IMR-90 (cell line): ENCODE measurements at regions not wholly inside any gene's neighbourhood (a gene's known extent, or its start where the extent isn't known, plus 50 kb on each side); places are given as distances from the start of the nearest gene placed in this dataset.

Experiments used
- ATAC-seq: fragments of 200-7000 bp; cut with Tn5 transposase; 2 replicates; pipeline ENCODE4 v1.9.1; 2020; ENCODE audit warnings: low read depth, mild to moderate bottlenecking, moderate library complexity
- BruUV-seq: library from RNA; stranded (reverse); fragments of 400-500 nt; replicated peaks from 2 replicates; lab custom pipeline; 2021; lab: Mats Ljungman, UMichigan
- CTCF ChIA-PET: fragments of 300-600 bp; formaldehyde crosslinking; extraction: SDS; loops from one replicate; lab custom pipeline; 2021; ENCODE audit warnings: antibody characterized with exemption; lab: Yijun Ruan, JAX
- POLR2A ChIA-PET: fragments of 300-600 bp; sonication (Branson Sonifier 250); formaldehyde crosslinking; loops from one replicate; lab custom pipeline; 2022; ENCODE audit warnings: antibody characterized with exemption; ENCODE audit not compliant: unreplicated experiment; lab: Charles Lee
- DNase-seq: peaks from one replicate; pipeline ENCODE4 v3.0.0; 2013
- H2AFZ ChIP-seq: replicated peaks from 2 replicates; pipeline ENCODE3; 2013; ENCODE audit warnings: low read length, mild to moderate bottlenecking; ENCODE audit not compliant: poor library complexity
- H2AK5ac ChIP-seq: 2 replicates; pipeline ENCODE4 v1.6.1; 2013; ENCODE audit warnings: low read depth, low read length, inconsistent platforms
- H2AK9ac ChIP-seq: replicated peaks from 2 replicates; pipeline ENCODE3; 2013; ENCODE audit warnings: mild to moderate bottlenecking, low read depth, low read length, moderate library complexity; ENCODE audit not compliant: poor library complexity
- H2BK120ac ChIP-seq: 2 replicates; pipeline ENCODE4 v1.6.1; 2013; ENCODE audit warnings: low read depth, low read length, inconsistent platforms
- H2BK15ac ChIP-seq: 3 replicates; pipeline ENCODE4 v1.6.1; 2013; ENCODE audit warnings: low read depth, low read length, inconsistent platforms
- H2BK20ac ChIP-seq: 2 replicates; pipeline ENCODE4 v1.6.1; 2013; ENCODE audit warnings: low read depth, mild to moderate bottlenecking, inconsistent platforms, low read length, moderate library complexity
- H2BK5ac ChIP-seq: 2 replicates; pipeline ENCODE4 v1.6.1; 2013; ENCODE audit warnings: mild to moderate bottlenecking, low read depth, low read length, inconsistent platforms; ENCODE audit not compliant: poor library complexity, severe bottlenecking
- H3K14ac ChIP-seq: replicated peaks from 2 replicates; pipeline ENCODE4 v1.6.1; 2013; ENCODE audit warnings: low read depth, low read length, inconsistent platforms
- H3K18ac ChIP-seq: 2 replicates; pipeline ENCODE4 v1.6.1; 2013; ENCODE audit warnings: low read depth, low read length, control low read depth
- H3K23ac ChIP-seq: 2 replicates; pipeline ENCODE4 v1.6.1; 2013; ENCODE audit warnings: low read depth, low read length, inconsistent platforms
- H3K27ac ChIP-seq: 2 replicates; pipeline ENCODE4 v1.5.1; 2013; ENCODE audit warnings: mild to moderate bottlenecking, control low read depth, low read length; ENCODE audit not compliant: insufficient read depth
- H3K27me3 ChIP-seq: 2 replicates; pipeline ENCODE4 v1.6.1; 2013; ENCODE audit warnings: low read length; ENCODE audit not compliant: control insufficient read depth, insufficient read depth
- H3K36me3 ChIP-seq: 2 replicates; pipeline ENCODE4 v1.6.1; 2013; ENCODE audit warnings: low read length, mixed read lengths; ENCODE audit not compliant: control insufficient read depth, insufficient read depth
- H3K4ac ChIP-seq: 2 replicates; pipeline ENCODE4 v1.6.1; 2013; ENCODE audit warnings: low read depth, low read length, inconsistent platforms
- H3K4me1 ChIP-seq: 2 replicates; pipeline ENCODE4 v1.6.1; 2013; ENCODE audit warnings: low read length, mixed read lengths; ENCODE audit not compliant: control insufficient read depth, insufficient read depth
- H3K4me2 ChIP-seq: 2 replicates; pipeline ENCODE4 v1.6.1; 2013; ENCODE audit warnings: low read depth, mild to moderate bottlenecking, control low read depth, low read length, moderate library complexity
- H3K4me3 ChIP-seq: 2 replicates; pipeline ENCODE4 v1.5.1; 2013; ENCODE audit warnings: low read depth, mild to moderate bottlenecking, control low read depth, low read length, moderate library complexity; ENCODE audit not compliant: insufficient read depth
- H3K56ac ChIP-seq: 2 replicates; pipeline ENCODE4 v1.6.1; 2013; ENCODE audit warnings: low read length, inconsistent platforms; ENCODE audit not compliant: insufficient read depth; ENCODE audit errors: extremely low read depth
- H3K79me1 ChIP-seq, 2 experiments: 2 replicates each; pipeline ENCODE4 v1.6.1; 2013; ENCODE audit warnings: low read length in 2 of 2, inconsistent platforms in 1 of 2, low read depth in 1 of 2
- H3K9ac ChIP-seq: 2 replicates; pipeline ENCODE4 v1.6.1; 2013; ENCODE audit warnings: low read depth, low read length, control low read depth
- H3K9me1 ChIP-seq: 2 replicates; pipeline ENCODE4 v1.6.1; 2013; ENCODE audit warnings: low read length, inconsistent platforms; ENCODE audit not compliant: insufficient read depth
- H3K9me3 ChIP-seq: 2 replicates; pipeline ENCODE4 v1.6.1; 2013; ENCODE audit warnings: low read length; ENCODE audit not compliant: control insufficient read depth, insufficient read depth
- H4K20me1 ChIP-seq: 2 replicates; pipeline ENCODE4 v1.6.1; 2013; ENCODE audit warnings: low read length, inconsistent platforms; ENCODE audit not compliant: insufficient read depth
- H4K5ac ChIP-seq: 2 replicates; pipeline ENCODE4 v1.6.1; 2013; ENCODE audit warnings: mild to moderate bottlenecking, low read depth, low read length, control low read depth
- H4K8ac ChIP-seq, 2 experiments: 2 replicates each; pipeline ENCODE4 v1.6.1; 2013; ENCODE audit warnings: low read depth in 2 of 2, low read length in 2 of 2, control low read depth in 1 of 2, inconsistent platforms in 1 of 2
- H4K91ac ChIP-seq: 2 replicates; pipeline ENCODE4 v1.6.1; 2013; ENCODE audit warnings: low read depth, low read length, inconsistent platforms; ENCODE audit not compliant: insufficient read depth
- BHLHE40 ChIP-seq: fragments of 150-350 bp; IDR thresholded peaks from 2 replicates; pipeline ENCODE4 v1.6.1; 2016; ENCODE audit warnings: mild to moderate bottlenecking, low read depth, low read length
- CEBPB ChIP-seq: IDR thresholded peaks from 2 replicates; pipeline ENCODE4 v1.6.1; 2012; ENCODE audit warnings: low read depth, low read length, improper control_type of control experiment
- ELK1 ChIP-seq: fragments of 150-350 bp; IDR thresholded peaks from 2 replicates; pipeline ENCODE4 v1.6.1; 2016; ENCODE audit warnings: low read depth, mild to moderate bottlenecking, low read length, moderate library complexity, borderline replicate concordance
- POLR2A ChIP-seq: IDR thresholded peaks from 2 replicates; pipeline ENCODE4 v1.6.1; 2012; ENCODE audit warnings: mild to moderate bottlenecking, low read depth, low read length
- RAD21 ChIP-seq: IDR thresholded peaks from 2 replicates; pipeline ENCODE4 v1.6.1; 2012; ENCODE audit warnings: low read length, improper control_type of control experiment
- RCOR1 ChIP-seq: IDR thresholded peaks from 2 replicates; pipeline ENCODE4 v1.6.1; 2012; ENCODE audit warnings: mild to moderate bottlenecking, low read length, improper control_type of control experiment; ENCODE audit not compliant: insufficient replicate concordance
- SMC3 ChIP-seq: fragments of 150-350 bp; IDR thresholded peaks from 2 replicates; pipeline ENCODE4 v1.6.1; 2016; ENCODE audit warnings: low read depth, mild to moderate bottlenecking, antibody characterized with exemption, low read length, moderate library complexity
- WGBS, 2 experiments: methylation state at CpG; one replicate each; pipeline versions ENCODE4 v1.1.5 to v1.1.7; 2013; ENCODE audit warnings: missing lambda C conversion rate in 2 of 2; ENCODE audit not compliant: insufficient read length in 1 of 2; ENCODE audit errors: extremely low coverage in 2 of 2; 5-methylcytosine and 5-hydroxymethylcytosine counted together
- dilution Hi-C: fragments of 300-500 bp; cut with HindIII; formaldehyde crosslinking; loops from one replicate; pipeline ENCODE4 v1.14.3; 2018; ENCODE audit warnings: low sequenced_read_pairs; ENCODE audit not compliant: unreplicated experiment
- in situ Hi-C: fragments of 300-500 bp; cut with MboI; formaldehyde crosslinking; loops from 3 replicates; pipeline ENCODE4 v1.14.3; 2019; ENCODE audit warnings: low sequenced_read_pairs, inconsistent platforms, mixed read lengths
- intact Hi-C: fragments of 100-400 bp; cut with micrococcal nuclease; formaldehyde crosslinking; loops from 2 replicates; pipeline ENCODE4 v1.10.0; 2022

- intact Hi-C loops (no loop called here), dilution Hi-C loops (no loop called here), in situ Hi-C loops (loop anchor here (10.0 kb wide), 1 partner anchor 63 kb away; no protein-coding TSS in a partner anchor)
- Histone ChIP-seq H2AK9ac (no peak overlapping the region), H4K20me1 (no peaks in the 10 kb centered on the region), H2AK5ac (no peak overlapping the region), H3K36me3 (no peaks in the 10 kb centered on the region), H3K9me3 (0 out of 2 replicates have a peak, but pooled peaks cover 3% of the 10 kb centered on the region), H4K91ac (no peak overlapping the region), H2BK20ac (no peak overlapping the region; the same call in 1 of the 2 replicates), H3K4ac (no peak overlapping the region), H2AFZ (no peak overlapping the region), H3K27ac (no peak overlapping the region), H2BK5ac (no peak overlapping the region), H2BK120ac (no peak overlapping the region), H3K18ac (peak overlapping the region; percentile 20; the same call in 1 of the 2 replicates), H2BK15ac (no peak overlapping the region), H3K9me1 (peaks cover 3% of the 10 kb centered on the region; the same call in 1 of the 2 replicates), H3K79me1 (no peaks in the 10 kb centered on the region), H3K4me2 (no peak overlapping the region), H3K23ac (no peak overlapping the region), H3K4me3 (no peak overlapping the region), H4K8ac (no peak overlapping the region), H3K14ac (no peak overlapping the region), H4K5ac (no peak overlapping the region), H3K9ac (no peak overlapping the region), H3K56ac (no peak overlapping the region), H3K4me1 (peaks cover 3% of the 10 kb centered on the region; the same call in 1 of the 2 replicates), H3K27me3 (no peaks in the 10 kb centered on the region)
- TF ChIP-seq SMC3 (no peak), BHLHE40 (no peak), POLR2A (no peak), RCOR1 (no peak), ELK1 (no peak), CEBPB (peak; percentile 78), RAD21 (no peak)
- POLR2A ChIA-PET: interaction anchor here (0.5 kb wide), 1 partner anchor 78 kb away, joined by 3 read pairs; no protein-coding TSS in a partner anchor
- BruUV-seq: no TSS peak
- ATAC-seq (no peak), DNase-seq (peak; percentile 18)
- CTCF ChIA-PET: no interaction called here
- no CpG with 5 or more reads among the region's 2 CpGs for WGBS, 2 experiments
Observed at GRCh38 chr13:29978211-29978610, 127.8 kb upstream of the UBL3 start.
